CD4-positive, alpha-beta T cell (primary cell): ENCODE measurements at regions not wholly inside any gene's neighbourhood (a gene's known extent, or its start where the extent isn't known, plus 50 kb on each side); places are given as distances from the start of the nearest gene placed in this dataset.

Experiments used
- ATAC-seq: fragments of 200-7000 bp; cut with Tn5 transposase; one replicate; pipeline ENCODE4 v1.10.0; 2022; ENCODE audit warnings: mild to moderate bottlenecking; ENCODE audit not compliant: poor library complexity
- CTCF ChIA-PET: fragments of 350-600 bp; sonication (Branson Sonifier 250); formaldehyde crosslinking; loops from one replicate; lab custom pipeline; 2021; ENCODE audit warnings: antibody characterized with exemption, inconsistent platforms; lab: Charles Lee
- POLR2A ChIA-PET: fragments of 350-600 bp; sonication (Branson Sonifier 250); formaldehyde crosslinking; loops from one replicate; lab custom pipeline; 2021; ENCODE audit warnings: antibody characterized with exemption, inconsistent platforms; lab: Charles Lee
- DNase-seq, 14 experiments: peaks; one replicate each; pipeline ENCODE4 v3.0.0-alpha.2; 2013 to 2020; ENCODE audit warnings: mixed read lengths in 2 of 14
- H3K27ac ChIP-seq, 2 donors: one replicate each; pipeline versions ENCODE4 v1.5.1 to v1.7.0; 2013; ENCODE audit warnings: low read length in 2 of 2, low read depth in 1 of 2, mild to moderate bottlenecking in 1 of 2
- H3K27me3 ChIP-seq, 2 experiments: 1 replicate in 1 of 2; 2 replicates in 1 of 2; pipeline versions ENCODE4 v1.6.1 to v1.7.0; 2013; ENCODE audit warnings: low read length in 2 of 2, control low read depth in 1 of 2, mild to moderate bottlenecking in 1 of 2, moderate library complexity in 1 of 2; ENCODE audit not compliant: insufficient read depth in 2 of 2, control insufficient read depth in 1 of 2
- H3K36me3 ChIP-seq: one replicate; pipeline ENCODE4 v1.6.1; 2013; ENCODE audit warnings: low read length, control low read depth; ENCODE audit not compliant: insufficient read depth
- H3K4me1 ChIP-seq: one replicate; pipeline ENCODE4 v1.6.1; 2013; ENCODE audit warnings: low read length, control low read depth; ENCODE audit not compliant: insufficient read depth
- H3K4me3 ChIP-seq: one replicate; pipeline ENCODE4 v1.5.1; 2013; ENCODE audit warnings: mild to moderate bottlenecking, low read length, moderate library complexity
- H3K9me3 ChIP-seq, 2 experiments: 1 replicate in 1 of 2; 2 replicates in 1 of 2; pipeline versions ENCODE4 v1.6.1 to v1.7.0; 2013; ENCODE audit warnings: low read length in 2 of 2, mild to moderate bottlenecking in 2 of 2, control low read depth in 1 of 2, moderate library complexity in 1 of 2; ENCODE audit not compliant: control insufficient read depth in 1 of 2, insufficient read depth in 1 of 2
- H3K27ac Mint-ChIP-seq: one replicate; pipeline ENCODE4 v1.8.0; 2020; ENCODE audit warnings: mixed read lengths
- H3K27me3 Mint-ChIP-seq: one replicate; pipeline ENCODE4 v1.8.0; 2021; ENCODE audit warnings: mixed read lengths
- H3K36me3 Mint-ChIP-seq: one replicate; pipeline ENCODE4 v1.8.0; 2021; ENCODE audit warnings: low read depth, mixed read lengths
- H3K4me1 Mint-ChIP-seq: one replicate; pipeline ENCODE4 v1.8.0; 2021; ENCODE audit warnings: low read depth, mixed read lengths
- H3K4me3 Mint-ChIP-seq: one replicate; pipeline ENCODE4 v1.8.0; 2020; ENCODE audit warnings: mild to moderate bottlenecking, mixed read lengths
- H3K9me3 Mint-ChIP-seq: one replicate; pipeline ENCODE4 v1.8.0; 2020; ENCODE audit warnings: mixed read lengths
- intact Hi-C, 2 experiments: fragments of 100-400 bp; cut with DNase I in 1 of 2; cut with micrococcal nuclease in 1 of 2; formaldehyde crosslinking; loops; one replicate each; pipeline versions ENCODE4 v1.15.1 to v1.9.0; 2023 to 2025; cut with DNase I, micrococcal nuclease
- TF ChIP-seq, protein P1 (sequence below): fragments of 200-600 bp; IDR thresholded peaks from one replicate; pipeline ENCODE4 v1.8.0; 2022; ENCODE audit warnings: antibody characterized with exemption, mild to moderate bottlenecking

DNA sequence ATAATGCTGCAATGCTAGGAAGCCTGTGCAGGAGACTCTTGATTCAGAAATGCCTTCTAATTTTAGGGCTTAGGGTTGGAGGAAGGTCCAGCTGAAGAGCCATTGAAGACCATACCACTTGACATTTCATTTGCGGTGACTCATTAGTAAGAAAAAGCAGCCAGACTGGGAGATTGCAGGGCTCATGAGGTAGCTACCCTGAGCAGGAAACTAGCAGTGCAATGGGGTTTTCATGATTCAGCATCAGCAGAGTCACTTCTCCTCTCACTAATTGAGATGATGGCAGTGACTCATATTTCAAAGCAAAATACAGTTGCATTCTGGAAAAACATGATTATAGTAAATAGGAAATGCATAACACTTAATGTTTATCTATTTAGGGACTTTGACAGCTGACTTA, 434.1 kb downstream of the DNAJB9 start:
- Mint-ChIP-seq H3K4me3 (no peak overlapping the region), H3K36me3 (no peaks in the 10 kb centered on the region), H3K27me3 (no peaks in the 10 kb centered on the region), H3K4me1 (no peaks in the 10 kb centered on the region), H3K9me3 (no peaks in the 10 kb centered on the region), H3K27ac (no peak overlapping the region)
- no peak overlapping the region for H3K4me3 ChIP-seq
- no peaks in the 10 kb centered on the region for H3K9me3 ChIP-seq
- DNase-seq (no peak), ATAC-seq (no peak)
- CTCF ChIA-PET = no interaction called here
- no peaks in the 10 kb centered on the region for H3K27me3 ChIP-seq
- H3K36me3 ChIP-seq = no peaks in the 10 kb centered on the region
- H3K4me1 ChIP-seq = no peaks in the 10 kb centered on the region
- no peak overlapping the region for H3K27ac ChIP-seq
- POLR2A ChIA-PET = no interaction called here
- TF ChIP-seq, protein P1, sequence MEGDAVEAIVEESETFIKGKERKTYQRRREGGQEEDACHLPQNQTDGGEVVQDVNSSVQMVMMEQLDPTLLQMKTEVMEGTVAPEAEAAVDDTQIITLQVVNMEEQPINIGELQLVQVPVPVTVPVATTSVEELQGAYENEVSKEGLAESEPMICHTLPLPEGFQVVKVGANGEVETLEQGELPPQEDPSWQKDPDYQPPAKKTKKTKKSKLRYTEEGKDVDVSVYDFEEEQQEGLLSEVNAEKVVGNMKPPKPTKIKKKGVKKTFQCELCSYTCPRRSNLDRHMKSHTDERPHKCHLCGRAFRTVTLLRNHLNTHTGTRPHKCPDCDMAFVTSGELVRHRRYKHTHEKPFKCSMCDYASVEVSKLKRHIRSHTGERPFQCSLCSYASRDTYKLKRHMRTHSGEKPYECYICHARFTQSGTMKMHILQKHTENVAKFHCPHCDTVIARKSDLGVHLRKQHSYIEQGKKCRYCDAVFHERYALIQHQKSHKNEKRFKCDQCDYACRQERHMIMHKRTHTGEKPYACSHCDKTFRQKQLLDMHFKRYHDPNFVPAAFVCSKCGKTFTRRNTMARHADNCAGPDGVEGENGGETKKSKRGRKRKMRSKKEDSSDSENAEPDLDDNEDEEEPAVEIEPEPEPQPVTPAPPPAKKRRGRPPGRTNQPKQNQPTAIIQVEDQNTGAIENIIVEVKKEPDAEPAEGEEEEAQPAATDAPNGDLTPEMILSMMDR = no peak
- intact Hi-C loops = no loop called here

DNA sequence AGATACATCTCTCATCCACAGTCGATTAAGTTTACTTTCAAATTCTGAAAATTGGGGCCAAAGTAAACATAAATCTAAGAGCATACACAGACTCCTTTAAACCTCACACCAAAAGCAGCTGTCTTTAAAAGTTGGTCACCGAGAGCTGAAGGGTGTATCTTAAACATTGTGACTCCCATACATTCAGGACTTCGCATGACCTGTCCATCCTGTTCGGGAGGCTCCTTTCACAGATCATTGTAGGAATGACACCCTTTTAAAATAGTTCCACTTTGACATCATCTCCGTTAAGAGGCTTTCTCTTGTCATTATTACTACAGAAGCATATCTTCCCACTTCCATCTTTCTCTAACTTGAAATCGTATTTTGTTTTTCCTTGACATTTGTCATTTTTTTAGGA, 440.0 kb downstream of the DNAJB9 start:
- CTCF ChIA-PET = no interaction called here
- POLR2A ChIA-PET = interaction anchor here (0.5 kb wide), 1 partner anchor 991 kb away, joined by 3 read pairs; no protein-coding TSS in a partner anchor
- DNase-seq = no peak
- Mint-ChIP-seq H3K9me3 (no peaks in the 10 kb centered on the region), H3K4me3 (no peak overlapping the region), H3K36me3 (no peaks in the 10 kb centered on the region), H3K27ac (no peak overlapping the region), H3K27me3 (no peaks in the 10 kb centered on the region), H3K4me1 (no peaks in the 10 kb centered on the region)
- intact Hi-C loops = no loop called here
- Histone ChIP-seq H3K27me3 (no peaks in the 10 kb centered on the region), H3K9me3 (no peaks in the 10 kb centered on the region), H3K4me1 (no peaks in the 10 kb centered on the region), H3K36me3 (no peaks in the 10 kb centered on the region), H3K4me3 (no peak overlapping the region), H3K27ac (no peak overlapping the region)
- TF ChIP-seq, protein P1 = no peak
- no peak for ATAC-seq

DNA sequence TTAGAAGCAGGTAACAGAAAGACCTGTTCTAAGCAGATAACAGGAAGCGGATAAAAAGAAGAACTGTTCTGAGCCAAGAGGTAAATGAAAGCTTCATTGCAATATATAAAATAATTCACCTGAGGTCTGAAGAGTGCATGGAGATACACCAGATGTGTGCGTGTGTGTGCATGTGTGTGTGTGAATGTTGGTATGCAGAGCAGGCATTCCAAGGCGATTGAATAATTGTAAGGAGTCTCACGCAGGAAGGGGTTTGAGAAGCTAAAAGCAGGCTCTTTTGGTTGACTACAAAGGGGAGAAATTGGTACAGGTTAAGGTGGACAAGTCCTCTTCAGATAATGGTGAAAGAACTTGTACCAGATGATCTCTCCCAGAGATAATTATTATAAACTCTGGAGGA, 450.6 kb downstream of the DNAJB9 start:
- ChIA-PET POLR2A (no interaction called here), CTCF (no interaction called here)
- TF ChIP-seq, protein P1 = no peak
- DNase-seq (no peak), ATAC-seq (no peak)
- Mint-ChIP-seq H3K9me3 (peaks cover 2% of the 10 kb centered on the region), H3K27ac (no peak overlapping the region), H3K27me3 (no peaks in the 10 kb centered on the region), H3K4me3 (no peak overlapping the region), H3K36me3 (no peaks in the 10 kb centered on the region), H3K4me1 (no peaks in the 10 kb centered on the region)
- Histone ChIP-seq H3K4me3 (no peak overlapping the region), H3K27ac (no peak overlapping the region), H3K9me3 (no peaks in the 10 kb centered on the region), H3K36me3 (no peaks in the 10 kb centered on the region), H3K27me3 (no peaks in the 10 kb centered on the region), H3K4me1 (no peaks in the 10 kb centered on the region)
- intact Hi-C loops = no loop called here
